ENCODE measurements at regions not wholly inside any gene's neighbourhood (a gene's known extent, or its start where the extent isn't known, plus 50 kb on each side); places are given as distances from the start of the nearest gene placed in this dataset.

DNA sequence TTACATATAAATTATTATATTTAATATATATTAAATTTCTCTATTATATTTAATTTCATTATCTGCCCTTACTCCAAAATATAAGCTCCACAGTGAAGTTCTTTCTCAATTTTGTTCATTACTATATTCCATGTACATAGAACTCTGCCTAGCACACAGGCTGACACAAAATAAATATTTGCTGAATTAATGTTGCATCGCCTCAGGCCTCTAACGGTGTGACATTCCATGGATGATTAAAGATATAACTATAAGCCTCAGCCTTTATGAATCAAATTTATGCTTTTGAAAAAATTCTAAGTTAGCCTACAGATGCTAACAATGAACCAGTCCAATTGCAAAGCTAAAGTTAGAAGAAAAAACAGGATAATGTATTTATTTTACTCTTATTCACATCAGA lies 1337.2 kb upstream of the NRXN1 start:
- intact Hi-C loops (cut with micrococcal nuclease; ENCODE audit: unreplicated experiment), result no loop called here
- ChIA-PET RAD21 (ENCODE audit: unreplicated experiment) (no interaction called here), POLR2A (no interaction called here), CTCF (no interaction called here), SMC1A (ENCODE audit: uncharacterized antibody, unreplicated experiment) (no interaction called here)
- Histone ChIP-seq H3K79me2 (ENCODE audit: control insufficient read depth, insufficient read depth, low read length) (no peaks in the 10 kb centered on the region), H3K9ac (ENCODE audit: control insufficient read depth, insufficient read depth, low read length) (no peak overlapping the region), H3K4me2 (ENCODE audit: control insufficient read depth, insufficient read depth) (no peak overlapping the region), H3K4me1 (ENCODE audit: control insufficient read depth, insufficient read depth, low read length) (no peaks in the 10 kb centered on the region), H3K27me3 (replicated peaks in 1 of 2; ENCODE audit: control insufficient read depth in 2 of 2, insufficient read depth in 2 of 2, low read length in 1 of 2) (no peaks in the 10 kb centered on the region), H2AFZ (ENCODE audit: control insufficient read depth, low read depth, low read length) (no peak overlapping the region), H3K36me3 (ENCODE audit: control insufficient read depth in 2 of 2, insufficient read depth in 2 of 2, low read length in 1 of 2) (no peaks in the 10 kb centered on the region), H3K4me3 (no peak overlapping the region), H4K20me1 (ENCODE audit: control insufficient read depth, insufficient read depth) (no peaks in the 10 kb centered on the region), H3K9me3 (replicated peaks; ENCODE audit: control insufficient read depth, insufficient read depth, low read length) (no peaks in the 10 kb centered on the region), H3K27ac (ENCODE audit: control insufficient read depth, insufficient read depth) (no peak overlapping the region)
- no peak for TF ChIP-seq FOXK2 (IDR thresholded peaks at IDR 0.05)
- TF ChIP-seq DPF2 (IDR thresholded peaks at IDR 0.05), result no peak
- TF ChIP-seq, protein P1, sequence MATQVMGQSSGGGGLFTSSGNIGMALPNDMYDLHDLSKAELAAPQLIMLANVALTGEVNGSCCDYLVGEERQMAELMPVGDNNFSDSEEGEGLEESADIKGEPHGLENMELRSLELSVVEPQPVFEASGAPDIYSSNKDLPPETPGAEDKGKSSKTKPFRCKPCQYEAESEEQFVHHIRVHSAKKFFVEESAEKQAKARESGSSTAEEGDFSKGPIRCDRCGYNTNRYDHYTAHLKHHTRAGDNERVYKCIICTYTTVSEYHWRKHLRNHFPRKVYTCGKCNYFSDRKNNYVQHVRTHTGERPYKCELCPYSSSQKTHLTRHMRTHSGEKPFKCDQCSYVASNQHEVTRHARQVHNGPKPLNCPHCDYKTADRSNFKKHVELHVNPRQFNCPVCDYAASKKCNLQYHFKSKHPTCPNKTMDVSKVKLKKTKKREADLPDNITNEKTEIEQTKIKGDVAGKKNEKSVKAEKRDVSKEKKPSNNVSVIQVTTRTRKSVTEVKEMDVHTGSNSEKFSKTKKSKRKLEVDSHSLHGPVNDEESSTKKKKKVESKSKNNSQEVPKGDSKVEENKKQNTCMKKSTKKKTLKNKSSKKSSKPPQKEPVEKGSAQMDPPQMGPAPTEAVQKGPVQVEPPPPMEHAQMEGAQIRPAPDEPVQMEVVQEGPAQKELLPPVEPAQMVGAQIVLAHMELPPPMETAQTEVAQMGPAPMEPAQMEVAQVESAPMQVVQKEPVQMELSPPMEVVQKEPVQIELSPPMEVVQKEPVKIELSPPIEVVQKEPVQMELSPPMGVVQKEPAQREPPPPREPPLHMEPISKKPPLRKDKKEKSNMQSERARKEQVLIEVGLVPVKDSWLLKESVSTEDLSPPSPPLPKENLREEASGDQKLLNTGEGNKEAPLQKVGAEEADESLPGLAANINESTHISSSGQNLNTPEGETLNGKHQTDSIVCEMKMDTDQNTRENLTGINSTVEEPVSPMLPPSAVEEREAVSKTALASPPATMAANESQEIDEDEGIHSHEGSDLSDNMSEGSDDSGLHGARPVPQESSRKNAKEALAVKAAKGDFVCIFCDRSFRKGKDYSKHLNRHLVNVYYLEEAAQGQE (IDR thresholded peaks at IDR 0.05; ENCODE audit: low read depth, low read length), result no peak
- no peak for TF ChIP-seq BCL11A (IDR thresholded peaks at IDR 0.05; ENCODE audit: low read depth, low read length)
- TF ChIP-seq BHLHE40 (IDR thresholded peaks at IDR 0.05; ENCODE audit: borderline replicate concordance in 1 of 2, low read depth in 2 of 2, low read length in 1 of 2), result no peak
- TF ChIP-seq EED (IDR thresholded peaks at IDR 0.05; ENCODE audit: low read depth), result no peak
- no peak for TF ChIP-seq RBBP5 (conservative IDR thresholded peaks at IDR 0.05)
- TF ChIP-seq NR2C1 (IDR thresholded peaks at IDR 0.05), result no peak
- no peak for TF ChIP-seq JUNB (IDR thresholded peaks at IDR 0.05)
- no peak for TF ChIP-seq BRCA1 (IDR thresholded peaks at IDR 0.05; ENCODE audit: low read depth, low read length)
- TF ChIP-seq POLR2AphosphoS2 (IDR thresholded peaks at IDR 0.05; ENCODE audit: low read depth, low read length), result no peak
- no peak for FAIRE-seq
- ATAC-seq, result no peak
- WGBS (ENCODE audit: insufficient coverage, insufficient replicate concordance, low lambda C conversion rate, missing lambda C conversion rate), result 42% methylated on average over 2 of the region's 2 CpGs
- in situ Hi-C loops (cut with MboI), result no loop called here
- BruUV-seq (replicated peaks), result no TSS peak
- no peak for DNase-seq (ENCODE audit: low read depth, low spot score)
